ENCODE measurements at regions not wholly inside any gene's neighbourhood (a gene's known extent, or its start where the extent isn't known, plus 50 kb on each side); places are given as distances from the start of the nearest gene placed in this dataset.

GRCh38 chr16:59163371-59164055 lies 429.4 kb upstream of the GOT2 start:
- no peak for TF ChIP-seq POLR2A (IDR thresholded peaks at IDR 0.05)
- no peak for TF ChIP-seq CTCF (IDR thresholded peaks at IDR 0.05)
- TF ChIP-seq EP300 (IDR thresholded peaks at IDR 0.05) = no peak

Measured in ovary (tissue), 3 donors.